NCI-H526 (cell line): ENCODE measurements at regions not wholly inside any gene's neighbourhood (a gene's known extent, or its start where the extent isn't known, plus 50 kb on each side); places are given as distances from the start of the nearest gene placed in this dataset.

Experiments
- DNase-seq, 2 experiments: peaks; one replicate each; lab custom pipeline; 2025; lab: John Stamatoyannopoulos, UW

DNA sequence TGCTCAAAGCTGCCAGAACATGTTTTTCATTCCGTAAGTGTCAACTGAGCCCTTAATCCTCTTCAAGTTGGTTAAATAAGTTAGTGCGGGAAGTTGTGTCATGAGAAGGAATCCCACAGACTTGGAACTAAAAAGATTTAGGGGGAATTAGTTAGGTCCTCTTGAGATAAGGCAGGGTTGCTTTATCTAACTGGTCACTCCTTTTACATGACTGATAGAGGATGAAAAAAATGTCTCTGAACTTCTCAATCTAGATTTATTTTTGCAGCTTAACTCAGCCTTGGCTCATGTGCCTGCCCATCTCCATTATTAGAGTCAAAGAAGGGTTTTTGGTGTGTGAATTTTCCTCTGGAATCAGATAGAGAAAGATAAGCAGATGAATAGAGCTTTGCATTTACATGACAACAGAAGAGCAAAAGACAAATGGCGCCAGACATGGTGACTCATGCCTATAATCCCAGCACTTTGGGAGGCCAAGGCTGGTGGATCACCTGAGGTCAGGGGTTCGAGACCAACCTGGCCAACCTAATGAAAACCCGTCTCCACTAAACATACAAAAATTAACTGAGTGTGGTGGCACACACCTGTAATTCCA, 882.9 kb downstream of the RPA4 start:
- DNase-seq = no peak

DNA sequence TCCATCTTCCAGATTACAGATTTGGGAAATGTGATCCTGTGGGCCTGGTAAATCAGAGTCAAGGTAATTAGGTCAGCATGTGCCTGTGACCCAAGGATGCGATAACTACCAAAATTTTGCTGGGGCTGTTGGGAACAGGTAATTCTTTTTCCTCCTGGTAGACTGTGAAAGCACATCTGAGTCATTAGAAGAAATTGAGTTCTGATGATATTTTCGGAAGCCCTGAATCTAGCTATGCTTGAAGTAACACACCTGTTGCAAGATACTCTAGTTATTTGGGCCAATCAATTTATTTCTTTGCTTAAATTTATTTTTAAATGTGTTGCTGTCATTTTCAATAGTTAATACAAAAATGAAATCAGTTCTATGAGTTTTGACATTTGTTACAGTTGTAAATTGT, 903.6 kb downstream of the RPA4 start:
- DNase-seq = no peak

DNA sequence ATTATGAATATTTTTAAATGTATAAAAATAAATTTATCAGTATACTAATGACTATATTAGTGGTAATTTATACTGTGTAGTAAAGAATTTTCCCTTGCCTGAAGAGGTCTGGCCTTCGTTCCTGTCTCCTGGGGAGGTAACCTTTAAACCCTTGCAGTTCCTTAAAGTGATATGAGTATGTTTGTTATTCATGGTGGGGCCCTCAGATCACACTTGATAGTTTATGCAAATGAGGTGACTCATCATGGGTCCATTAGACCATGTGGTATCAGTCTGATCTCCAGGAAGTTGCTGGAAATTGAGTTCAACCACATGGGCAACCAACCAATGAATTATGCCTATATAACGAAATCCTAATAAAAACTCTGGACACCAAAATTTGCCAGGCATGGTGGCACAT, 904.1 kb downstream of the RPA4 start:
- DNase-seq = no peak

DNA sequence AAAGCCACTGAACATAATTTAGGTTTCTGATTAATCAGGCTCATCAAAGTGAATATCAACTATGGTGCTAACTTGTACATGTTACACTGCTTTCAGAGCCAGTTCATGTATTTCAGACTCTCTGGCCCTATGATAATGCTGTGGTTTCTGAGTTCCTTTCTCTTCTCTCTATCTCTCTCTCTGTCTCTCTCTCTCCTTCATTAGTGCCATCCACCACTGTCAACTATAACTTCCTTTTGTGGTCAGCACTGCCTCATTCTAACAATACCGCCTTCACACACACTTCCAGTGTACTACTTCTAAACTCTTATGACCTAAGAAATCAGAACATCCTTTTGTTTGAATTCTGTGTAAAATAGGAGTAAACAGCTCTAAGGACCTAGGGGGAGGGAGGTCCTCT, 907.1 kb downstream of the RPA4 start:
- no peak for DNase-seq

DNA sequence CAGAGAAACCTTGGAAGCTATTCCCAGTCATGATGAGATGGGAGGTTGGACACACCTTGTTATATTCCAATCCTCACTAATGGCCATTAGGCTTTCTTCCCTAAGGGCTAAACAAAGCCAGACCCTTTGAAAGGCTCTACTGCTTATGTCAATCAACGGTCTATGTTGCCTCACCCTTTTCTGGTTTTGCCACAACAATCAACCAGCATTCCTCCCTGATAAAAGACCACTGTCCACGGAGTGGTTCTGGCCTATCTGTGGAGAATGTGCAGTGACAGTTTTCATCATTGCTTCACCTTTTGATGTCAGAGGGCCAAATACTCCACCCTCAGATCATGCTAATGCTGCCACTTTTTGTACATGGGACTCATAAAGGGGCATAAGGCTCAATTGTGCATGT, 913.4 kb downstream of the RPA4 start:
- no peak for DNase-seq

DNA sequence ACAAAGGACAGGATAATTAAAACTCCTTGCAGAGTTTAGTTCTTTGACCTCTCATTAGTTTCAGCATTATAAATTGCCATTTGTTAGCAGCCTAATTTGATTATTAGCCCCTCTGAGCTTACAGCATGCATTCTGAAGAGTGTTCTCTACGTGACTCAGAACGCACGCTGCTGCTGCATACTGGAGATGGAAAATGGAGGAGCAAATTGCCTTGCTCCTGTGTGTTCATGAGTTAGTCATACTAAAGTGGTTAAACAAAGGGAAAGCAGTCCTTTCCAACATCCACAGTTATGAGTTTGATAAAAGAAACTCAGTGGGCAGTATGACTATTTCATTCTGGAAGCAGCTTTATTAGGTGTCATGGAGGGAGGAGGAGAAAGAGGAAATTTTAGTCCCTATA, 922.5 kb downstream of the RPA4 start:
- DNase-seq = no peak

DNA sequence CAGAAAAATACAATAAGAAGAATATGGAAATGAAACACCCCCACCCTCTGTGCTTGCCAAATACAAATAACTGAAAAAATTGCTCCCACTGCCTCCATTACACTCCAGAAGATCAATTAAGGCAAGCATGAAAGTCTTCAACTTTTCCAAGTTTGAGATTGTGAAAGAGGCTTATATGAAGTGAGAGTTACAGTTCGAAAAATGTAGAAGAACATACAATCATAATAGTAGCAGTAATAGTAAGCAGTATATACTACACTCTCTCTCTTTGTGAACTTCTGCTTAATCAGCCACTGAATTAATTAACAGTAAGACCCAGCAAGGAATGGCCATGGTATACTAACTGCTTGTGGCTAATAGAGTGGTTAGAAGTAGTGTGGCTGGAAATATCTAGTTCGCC, 923.2 kb downstream of the RPA4 start:
- DNase-seq = no peak

DNA sequence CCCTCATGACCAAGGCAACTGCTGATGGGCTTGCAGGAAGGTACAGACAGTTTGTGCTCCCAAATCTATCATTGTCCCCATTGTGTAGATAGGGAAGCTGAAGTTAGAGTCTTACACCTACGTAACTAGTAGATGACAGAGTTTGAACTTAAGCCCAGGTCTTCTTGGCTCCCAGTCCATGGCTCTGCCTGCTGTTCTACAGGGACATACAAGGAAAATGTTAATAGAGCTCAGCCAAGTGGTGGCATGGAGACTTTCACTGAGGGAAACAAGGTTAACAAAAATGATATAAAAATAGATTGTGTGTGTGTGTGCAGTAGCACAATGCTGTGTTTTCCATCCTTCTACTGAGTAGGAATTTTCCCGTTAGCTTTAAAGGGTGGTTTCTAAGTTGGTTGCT, 936.5 kb downstream of the RPA4 start:
- no peak for DNase-seq

DNA sequence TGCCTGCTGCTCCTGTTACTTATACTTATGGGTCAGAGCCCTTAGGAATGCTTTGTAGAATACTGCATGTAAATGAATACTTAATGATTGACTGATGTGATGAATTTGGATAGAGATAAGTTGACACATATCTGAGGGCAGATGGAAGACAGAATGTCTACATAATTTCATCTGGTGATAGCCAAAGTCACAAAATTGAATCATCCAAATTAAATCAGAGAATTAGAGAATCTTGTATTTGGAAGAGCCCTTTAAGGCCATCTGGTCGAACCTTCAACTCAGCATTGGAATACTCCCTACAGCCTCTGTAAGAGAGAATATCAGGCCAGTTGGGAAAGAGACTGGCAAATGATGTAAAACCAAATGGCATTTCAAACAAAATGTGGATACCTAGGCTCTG, 944.8 kb downstream of the RPA4 start:
- DNase-seq = no peak

DNA sequence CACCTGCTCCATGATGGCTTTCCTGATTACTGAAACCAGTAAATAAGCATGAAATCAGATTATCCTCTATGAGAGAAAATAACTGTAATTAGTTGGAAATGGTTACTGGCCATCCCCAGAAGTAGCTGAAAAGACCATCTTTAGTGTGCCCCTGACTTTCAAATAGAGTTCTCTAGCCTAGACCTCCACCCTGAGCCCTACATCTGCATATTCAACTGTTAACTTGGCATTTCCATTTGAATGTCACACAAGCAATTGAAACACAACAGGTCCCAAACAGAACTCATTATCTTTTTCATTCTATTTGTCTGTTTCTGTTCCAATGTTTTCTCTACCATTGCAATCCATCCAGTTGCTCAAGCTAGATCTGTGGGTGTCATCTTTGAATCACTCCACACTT, 952.3 kb downstream of the RPA4 start:
- no peak for DNase-seq

DNA sequence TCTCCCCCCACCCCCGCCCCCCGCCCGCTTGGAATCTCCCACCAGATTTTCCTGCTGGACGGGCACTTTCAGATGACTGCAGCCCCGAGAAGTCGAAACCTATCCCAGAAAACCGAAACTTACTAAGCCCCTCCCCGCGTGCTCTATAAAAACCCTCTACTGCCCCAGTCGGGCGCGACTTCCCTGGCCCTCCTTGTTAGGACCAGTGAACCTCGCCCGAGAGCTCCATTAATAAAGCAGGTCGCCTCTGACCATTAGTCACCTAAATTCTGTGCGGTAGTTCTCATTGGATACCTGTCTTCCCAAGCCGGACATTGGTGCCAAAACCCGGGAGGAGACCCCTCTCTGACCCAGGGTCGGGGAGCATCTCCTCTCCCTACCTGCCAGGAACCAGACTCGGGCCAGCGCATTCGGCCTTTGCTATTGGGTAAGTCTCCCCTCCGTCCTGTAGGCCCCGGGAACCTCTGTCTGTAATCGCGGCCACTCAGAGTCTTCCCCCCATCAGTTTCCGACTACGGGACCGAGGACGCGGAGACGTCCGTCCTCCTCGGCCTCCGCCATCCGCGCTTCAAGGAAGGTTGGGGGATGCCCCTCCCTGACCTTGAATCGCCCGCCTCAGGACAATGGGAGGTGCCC, 958.0 kb downstream of the RPA4 start:
- no peak for DNase-seq

DNA sequence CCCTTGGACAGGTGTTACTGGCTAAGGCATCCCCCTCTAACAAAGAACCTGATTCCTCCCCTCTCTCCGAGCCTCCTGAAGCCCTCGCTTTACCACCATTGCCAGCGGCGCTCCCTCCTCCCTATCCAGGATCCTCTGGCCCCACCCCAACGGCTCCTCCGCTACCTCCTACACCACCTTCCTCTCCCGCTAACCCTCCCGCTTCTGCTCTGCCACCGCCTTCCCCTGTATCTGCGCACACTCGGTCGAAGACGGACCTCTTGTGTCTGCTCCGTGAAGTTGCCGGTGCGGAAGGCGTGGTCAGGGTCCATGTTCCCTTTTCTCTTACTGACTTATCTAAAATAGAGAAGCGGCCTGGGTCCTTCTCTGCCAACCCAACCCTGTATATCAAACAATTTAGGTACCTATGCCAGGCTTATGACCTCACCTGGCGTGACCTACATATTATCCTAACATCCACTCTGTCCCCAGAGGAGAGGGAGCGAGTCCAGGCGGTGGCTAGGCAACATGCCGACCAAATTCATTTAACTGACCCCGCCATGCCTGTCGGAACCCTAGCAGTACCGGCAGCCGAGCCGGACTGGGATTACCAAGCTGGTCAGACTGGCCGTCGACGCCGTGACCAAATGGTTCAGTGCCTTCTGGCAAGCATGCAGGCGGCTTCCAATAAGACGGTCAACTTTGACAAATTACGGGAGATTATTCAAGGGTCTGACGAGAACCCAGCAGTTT, 958.9 kb downstream of the RPA4 start:
- DNase-seq = no peak

DNA sequence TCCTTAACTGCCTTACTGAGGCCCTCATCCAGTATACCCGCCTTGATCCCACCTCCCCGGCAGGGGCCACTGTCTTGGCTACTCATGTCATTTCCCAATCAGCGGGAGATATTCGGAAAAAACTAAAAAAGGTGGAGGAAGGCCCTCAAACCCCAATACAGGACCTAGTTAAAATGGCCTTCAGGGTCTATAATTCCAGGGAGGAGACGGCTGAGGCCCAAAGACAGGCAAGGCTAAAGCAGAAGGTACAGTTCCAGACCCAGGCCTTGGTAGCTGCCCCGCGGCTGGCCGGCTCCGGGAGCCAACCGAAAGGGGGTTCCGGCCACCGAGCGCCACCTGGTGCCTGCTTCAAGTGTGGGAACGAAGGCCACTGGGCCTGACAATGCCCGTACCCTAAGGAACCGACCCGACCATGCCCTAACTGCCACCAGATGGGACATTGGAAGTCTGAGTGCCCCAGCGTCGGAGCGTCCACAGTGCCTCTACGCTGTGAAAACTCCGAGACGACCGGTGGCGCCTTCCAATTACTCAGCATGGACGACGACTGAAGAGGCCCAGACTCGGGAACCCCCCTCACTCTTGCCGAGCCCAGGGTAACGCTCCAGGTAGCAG, 959.6 kb downstream of the RPA4 start:
- DNase-seq = no peak

DNA sequence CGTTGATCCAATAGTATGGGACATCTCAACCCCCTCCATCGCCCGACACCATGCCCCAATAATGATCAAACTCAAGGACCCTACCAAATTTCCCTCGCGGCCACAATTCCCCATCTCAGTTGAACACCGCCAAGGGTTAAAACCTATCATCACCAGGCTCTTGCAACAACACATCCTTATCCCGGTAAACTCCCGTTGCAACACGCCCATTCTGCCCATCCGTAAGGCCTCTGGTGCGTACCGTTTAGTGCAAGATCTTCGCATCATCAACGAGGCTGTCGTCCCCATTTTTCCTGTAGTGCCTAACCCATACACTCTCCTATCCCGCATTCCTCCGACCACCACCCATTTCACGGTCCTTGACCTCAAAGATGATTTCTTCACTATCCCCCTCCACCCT, 960.5 kb downstream of the RPA4 start:
- DNase-seq = no peak

DNA sequence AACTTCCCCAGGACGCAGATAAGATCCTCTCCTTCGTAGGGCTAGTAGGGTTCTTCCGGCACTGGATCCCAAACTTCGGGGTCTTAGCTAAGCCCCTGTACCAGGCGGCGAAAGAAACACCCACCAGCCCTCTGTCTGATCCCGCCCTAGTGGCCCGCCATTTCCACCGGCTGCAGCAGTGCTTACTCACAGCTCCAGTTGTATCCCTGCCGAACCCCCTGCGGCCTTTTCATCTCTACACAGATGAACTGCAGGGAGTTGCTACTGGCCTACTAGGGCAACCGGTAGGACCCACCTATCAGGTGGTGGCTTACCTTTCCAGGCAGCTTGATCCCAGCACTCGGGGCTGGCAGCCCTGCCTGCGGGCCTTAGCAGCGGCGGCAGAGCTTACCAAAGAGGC, 961.2 kb downstream of the RPA4 start:
- DNase-seq = no peak

DNA sequence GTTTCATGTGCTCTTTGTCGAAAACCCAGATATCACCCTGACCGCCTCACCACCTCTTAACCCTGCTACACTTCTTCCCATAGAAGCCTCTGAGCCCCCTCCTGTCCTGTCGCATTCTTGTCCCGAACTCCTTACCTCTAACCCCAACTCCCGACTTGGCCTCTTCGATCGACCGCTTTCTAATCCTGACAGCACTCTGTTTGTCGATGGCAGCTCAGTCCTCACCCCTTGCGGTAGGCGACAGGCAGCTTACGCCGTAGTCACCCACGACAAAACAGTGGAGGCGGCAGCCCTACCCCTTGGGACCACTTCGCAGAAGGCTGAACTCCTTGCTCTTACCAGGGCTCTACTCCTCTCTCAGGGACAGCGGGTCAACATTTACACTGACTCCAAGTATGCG, 961.7 kb downstream of the RPA4 start:
- no peak for DNase-seq

DNA sequence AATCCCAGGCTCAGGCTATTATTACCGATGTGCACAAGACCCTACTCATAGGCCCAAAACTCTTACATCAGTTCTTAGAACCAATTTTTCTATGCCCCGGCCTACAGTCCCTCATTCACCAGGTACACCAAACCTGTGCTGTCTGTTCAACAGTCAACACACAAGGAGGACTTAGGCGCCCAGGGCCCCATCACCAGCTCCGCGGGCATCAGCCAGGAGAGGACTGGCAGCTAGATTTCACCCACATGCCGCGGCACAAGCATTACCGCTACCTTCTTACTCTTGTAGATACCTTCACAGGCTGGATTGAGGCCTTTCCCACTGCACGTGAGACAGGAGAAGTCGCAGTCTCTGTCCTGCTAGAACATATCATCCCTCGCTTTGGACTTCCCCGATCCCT, 962.5 kb downstream of the RPA4 start:
- DNase-seq = no peak

DNA sequence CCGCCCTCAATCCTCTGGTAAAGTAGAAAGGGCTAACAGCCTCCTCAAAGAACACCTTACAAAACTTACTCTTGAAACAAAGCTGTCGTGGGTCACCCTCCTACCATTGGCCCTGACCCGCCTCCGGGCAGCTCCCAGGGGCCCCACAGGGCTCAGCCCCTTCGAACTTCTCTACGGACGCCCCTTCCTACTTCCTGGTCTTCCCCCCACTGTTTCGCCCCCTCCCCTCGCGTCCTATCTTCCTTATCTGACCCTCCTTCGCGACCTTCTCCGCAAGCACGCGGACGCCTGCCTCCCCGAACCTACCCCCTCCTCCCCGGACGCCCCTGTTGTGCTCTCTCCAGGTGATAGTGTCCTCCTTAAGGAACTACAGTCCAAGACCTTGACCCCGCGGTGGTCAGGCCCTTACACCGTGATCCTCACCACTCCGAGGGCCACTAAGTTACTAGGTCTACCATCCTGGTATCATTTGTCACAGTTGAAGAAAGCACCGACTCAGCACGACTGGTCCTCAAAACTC, 963.1 kb downstream of the RPA4 start:
- DNase-seq = no peak

DNA sequence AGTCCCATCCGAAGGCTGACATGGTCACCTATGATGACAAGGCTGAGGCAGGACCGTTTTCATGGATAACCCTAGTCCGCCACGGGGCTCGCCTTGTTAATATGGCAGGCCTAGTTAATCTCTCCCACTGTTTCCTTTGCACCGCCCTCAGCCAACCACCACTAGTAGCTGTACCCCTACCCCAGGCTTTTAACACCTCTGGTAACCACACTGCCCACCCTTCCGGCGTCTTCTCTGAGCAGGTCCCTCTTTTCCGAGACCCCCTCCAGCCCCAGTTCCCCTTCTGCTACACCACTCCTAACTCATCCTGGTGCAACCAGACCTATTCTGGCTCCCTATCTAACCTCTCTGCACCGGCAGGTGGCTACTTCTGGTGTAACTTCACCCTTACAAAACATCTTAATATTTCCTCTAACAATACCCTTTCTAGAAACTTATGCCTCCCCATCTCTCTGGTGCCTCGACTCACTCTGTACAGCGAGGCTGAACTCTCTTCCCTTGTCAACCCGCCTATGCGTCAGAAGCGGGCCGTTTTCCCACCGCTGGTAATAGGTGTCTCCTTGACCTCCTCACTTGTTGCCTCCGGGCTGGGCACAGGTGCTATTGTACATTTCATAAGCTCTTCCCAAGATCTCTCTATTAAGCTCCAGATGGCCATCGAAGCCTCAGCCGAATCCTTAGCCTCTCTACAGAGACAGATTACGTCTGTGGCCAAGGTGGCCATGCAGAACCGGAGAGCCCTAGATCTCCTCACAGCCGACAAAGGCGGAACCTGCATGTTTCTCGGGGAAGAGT, 964.4 kb downstream of the RPA4 start:
- DNase-seq = no peak

DNA sequence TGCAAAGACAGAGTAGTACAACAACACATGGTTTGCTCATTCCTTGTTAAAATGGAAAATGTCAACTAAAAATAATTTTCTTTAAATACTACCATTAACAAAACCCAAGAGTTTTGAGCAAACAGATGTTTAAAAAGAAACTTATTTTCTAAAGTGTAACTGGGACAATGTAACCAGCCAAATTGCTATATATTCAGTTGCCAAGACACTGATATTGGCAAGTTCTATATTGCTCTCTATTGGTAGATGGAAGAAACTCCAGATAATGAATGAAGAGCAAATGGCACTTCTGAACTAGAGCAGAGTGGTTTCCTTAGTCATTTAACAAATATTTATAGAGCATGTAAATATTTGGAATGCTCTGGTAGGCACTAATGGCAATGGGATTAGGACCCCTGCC, 966.2 kb downstream of the RPA4 start:
- DNase-seq = no peak

DNA sequence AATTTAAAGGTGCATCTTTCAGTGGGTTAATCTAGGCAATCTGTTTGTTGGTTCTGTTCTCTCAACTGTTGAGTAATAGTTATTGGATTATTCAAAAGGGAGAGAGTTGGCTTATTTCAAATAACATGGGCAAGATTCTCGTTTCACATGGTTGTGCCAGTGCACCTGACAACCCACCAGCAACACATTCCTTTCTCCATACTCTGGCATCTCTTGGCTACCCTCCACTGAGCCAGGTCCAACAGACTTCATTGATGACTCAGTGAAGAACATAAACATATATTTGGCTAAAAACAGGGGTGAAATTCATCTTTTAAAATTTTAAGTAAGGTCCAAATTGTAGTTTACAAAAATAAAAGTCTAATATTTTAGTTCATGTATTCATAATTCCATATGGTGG, 967.2 kb downstream of the RPA4 start:
- no peak for DNase-seq

DNA sequence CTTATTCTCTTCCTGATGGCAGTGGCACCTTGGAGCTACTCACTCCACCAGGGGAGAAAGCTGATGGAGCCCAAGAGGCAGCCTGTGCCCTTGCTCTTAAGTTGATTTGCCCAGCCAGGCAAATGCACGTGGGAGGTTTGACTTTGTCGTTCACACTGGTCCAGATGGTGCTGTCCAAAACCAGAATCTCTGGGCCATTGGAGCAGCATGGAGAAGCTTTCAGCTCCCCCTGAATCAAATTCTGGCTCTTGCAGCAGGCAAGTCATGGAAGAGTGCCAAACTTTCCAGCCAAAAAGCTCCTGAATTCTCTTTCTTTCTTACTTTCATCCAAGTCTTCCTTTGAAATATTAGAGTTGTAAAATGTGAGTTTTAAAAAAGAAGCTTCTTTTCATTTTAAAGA, 970.4 kb downstream of the RPA4 start:
- DNase-seq = no peak
